Sigmoid colon (tissue), 6 donors: ENCODE measurements at regions not wholly inside any gene's neighbourhood (a gene's known extent, or its start where the extent isn't known, plus 50 kb on each side); places are given as distances from the start of the nearest gene placed in this dataset.
"Not testable (repeated sequence)": the region's sequence is repeated elsewhere in the genome, so short reads cannot be mapped to it uniquely, and the experiment has no call there.

Experiments
- DNase-seq: peaks from one replicate; pipeline ENCODE4 v3.0.0-alpha.2; 2019
- H3K27ac ChIP-seq, 4 donors: fragments of 200-600 bp; sonication (generic); one replicate each; pipeline ENCODE4 v1.5.1; 2016 to 2019; ENCODE audit warnings: mild to moderate bottlenecking in 1 of 4
- H3K27me3 ChIP-seq, 3 donors: fragments of 200-600 bp; sonication (generic); one replicate each; pipeline ENCODE4 v1.5.1; 2019; ENCODE audit warnings: mild to moderate bottlenecking in 1 of 3
- H3K36me3 ChIP-seq, 4 donors: fragments of 200-600 bp; sonication (generic); one replicate each; pipeline ENCODE4 v1.5.1; 2016 to 2019
- H3K4me1 ChIP-seq, 4 donors: fragments of 200-600 bp; sonication (generic); one replicate each; pipeline ENCODE4 v1.5.1; 2017 to 2019
- H3K4me3 ChIP-seq, 4 donors: fragments of 200-600 bp; sonication (generic); one replicate each; pipeline ENCODE4 v1.5.1; 2017 to 2019; ENCODE audit warnings: mild to moderate bottlenecking in 2 of 4, moderate library complexity in 1 of 4
- H3K9me3 ChIP-seq, 4 donors: fragments of 200-600 bp in 3 of 4; sonication (generic) in 3 of 4; one replicate each; pipeline versions ENCODE4 v1.5.1 to v1.6.1; 2013 to 2019
- EP300 ChIP-seq, 4 donors: sonication (generic); formaldehyde crosslinking; IDR thresholded peaks; one replicate each; pipeline ENCODE4 v1.6.1; 2017; ENCODE audit warnings: antibody characterized with exemption in 4 of 4
- POLR2A ChIP-seq, 2 donors: fragments of 450-650 bp; IDR thresholded peaks; one replicate each; pipeline ENCODE4 v1.6.1; 2016; ENCODE audit warnings: antibody characterized with exemption in 2 of 2, mild to moderate bottlenecking in 2 of 2, moderate library complexity in 2 of 2
- POLR2AphosphoS5 ChIP-seq, 4 donors: sonication (generic); formaldehyde crosslinking; IDR thresholded peaks; one replicate each; pipeline ENCODE4 v1.6.1; 2017; ENCODE audit warnings: antibody characterized with exemption in 4 of 4
- WGBS, 2 donors: extraction: QIAGEN DNeasy Blood & Tissue Kit; methylation state at CpG; one replicate each; pipeline ENCODE4 v1.1.7; 2013; 5-methylcytosine and 5-hydroxymethylcytosine counted together
- intact Hi-C: fragments of 100-400 bp; cut with DNase I; formaldehyde crosslinking; loops from one replicate; pipeline ENCODE4 v1.15.1; 2023
- TF ChIP-seq, protein P1 (sequence below), 4 experiments: fragments of 450-650 bp in 3 of 4; fragments of 200-600 bp in 1 of 4; IDR thresholded peaks; one replicate each; pipeline ENCODE4 v1.5.1; 2016 to 2019; ENCODE audit warnings: antibody characterized with exemption in 4 of 4, mild to moderate bottlenecking in 3 of 4, moderate library complexity in 2 of 4
- donor health status: healthy with polysubstance abuse.
- donor health status: healthy.

DNA sequence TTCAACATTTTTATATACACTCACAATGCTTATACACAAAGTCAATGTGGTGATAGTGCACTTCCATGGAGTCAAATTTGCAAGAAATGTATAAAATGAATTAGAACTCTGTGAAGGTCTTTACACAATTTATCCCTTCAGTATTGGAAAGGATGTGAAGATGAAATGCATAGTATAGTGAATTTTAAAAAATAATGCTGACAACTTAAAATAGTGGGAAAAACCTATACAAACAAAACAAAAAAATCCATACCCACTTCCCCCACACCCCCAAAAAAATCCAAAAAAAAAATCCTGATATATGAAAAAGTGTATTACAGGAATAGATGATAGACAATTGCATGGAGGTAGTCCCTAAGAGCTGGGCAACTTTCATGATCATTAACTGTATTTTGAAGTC is 165.3 kb downstream of the HLX start:
- TF ChIP-seq EP300 (IDR thresholded peaks at IDR 0.05) = no peak
- TF ChIP-seq POLR2A (IDR thresholded peaks at IDR 0.05) = no peak
- TF ChIP-seq, protein P1, sequence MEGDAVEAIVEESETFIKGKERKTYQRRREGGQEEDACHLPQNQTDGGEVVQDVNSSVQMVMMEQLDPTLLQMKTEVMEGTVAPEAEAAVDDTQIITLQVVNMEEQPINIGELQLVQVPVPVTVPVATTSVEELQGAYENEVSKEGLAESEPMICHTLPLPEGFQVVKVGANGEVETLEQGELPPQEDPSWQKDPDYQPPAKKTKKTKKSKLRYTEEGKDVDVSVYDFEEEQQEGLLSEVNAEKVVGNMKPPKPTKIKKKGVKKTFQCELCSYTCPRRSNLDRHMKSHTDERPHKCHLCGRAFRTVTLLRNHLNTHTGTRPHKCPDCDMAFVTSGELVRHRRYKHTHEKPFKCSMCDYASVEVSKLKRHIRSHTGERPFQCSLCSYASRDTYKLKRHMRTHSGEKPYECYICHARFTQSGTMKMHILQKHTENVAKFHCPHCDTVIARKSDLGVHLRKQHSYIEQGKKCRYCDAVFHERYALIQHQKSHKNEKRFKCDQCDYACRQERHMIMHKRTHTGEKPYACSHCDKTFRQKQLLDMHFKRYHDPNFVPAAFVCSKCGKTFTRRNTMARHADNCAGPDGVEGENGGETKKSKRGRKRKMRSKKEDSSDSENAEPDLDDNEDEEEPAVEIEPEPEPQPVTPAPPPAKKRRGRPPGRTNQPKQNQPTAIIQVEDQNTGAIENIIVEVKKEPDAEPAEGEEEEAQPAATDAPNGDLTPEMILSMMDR (IDR thresholded peaks at IDR 0.05) = no peak
- TF ChIP-seq POLR2AphosphoS5 (IDR thresholded peaks at IDR 0.05) = no peak
- DNase-seq = no peak

DNA sequence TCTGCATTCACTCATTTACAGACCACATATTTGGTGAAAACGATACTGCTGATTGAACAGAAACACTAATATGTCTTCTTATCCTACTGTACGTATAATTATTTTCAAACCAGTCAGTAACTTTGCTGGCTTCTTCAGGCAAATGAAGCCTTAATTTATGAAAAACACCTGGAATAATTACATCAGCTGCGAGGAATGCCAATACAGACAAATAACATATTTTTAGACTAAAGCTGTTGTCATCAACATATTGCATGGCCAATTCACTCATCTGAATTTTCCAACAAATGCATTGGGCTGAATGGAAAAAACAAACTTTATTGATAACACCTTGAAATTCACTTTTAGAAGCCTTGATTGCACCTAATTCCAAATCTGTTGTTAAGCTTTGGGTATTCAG is 165.9 kb downstream of the HLX start:
- Histone ChIP-seq H3K27ac (no peak overlapping the region), H3K27me3 (no peaks in the 10 kb centered on the region), H3K36me3 (no peaks in the 10 kb centered on the region), H3K9me3 (no peaks in the 10 kb centered on the region), H3K4me3 (no peak overlapping the region), H3K4me1 (peaks cover 0 to 17% (median 13%) of the 10 kb centered on the region in 4 donors)
- intact Hi-C loops = no loop called here
- TF ChIP-seq POLR2A (IDR thresholded peaks at IDR 0.05) = no peak
- TF ChIP-seq POLR2AphosphoS5 (IDR thresholded peaks at IDR 0.05) = no peak
- TF ChIP-seq, protein P1 (IDR thresholded peaks at IDR 0.05) = no peak
- TF ChIP-seq EP300 (IDR thresholded peaks at IDR 0.05) = no peak
- no peak for DNase-seq
- 85 to 92% methylated on average over 3 of the region's 3 CpGs for WGBS, 2 donors

More for the DNA sequence above, 165.3 kb downstream of the HLX start:
- no peak overlapping the region for H3K27ac ChIP-seq
- no peaks in the 10 kb centered on the region for H3K36me3 ChIP-seq
- peaks cover 0 to 17% (median 13%) of the 10 kb centered on the region in 4 donors for H3K4me1 ChIP-seq
- H3K9me3 ChIP-seq = no peaks in the 10 kb centered on the region
- no peaks in the 10 kb centered on the region for H3K27me3 ChIP-seq
- no peak overlapping the region for H3K4me3 ChIP-seq
- intact Hi-C loops = no loop called here

DNA sequence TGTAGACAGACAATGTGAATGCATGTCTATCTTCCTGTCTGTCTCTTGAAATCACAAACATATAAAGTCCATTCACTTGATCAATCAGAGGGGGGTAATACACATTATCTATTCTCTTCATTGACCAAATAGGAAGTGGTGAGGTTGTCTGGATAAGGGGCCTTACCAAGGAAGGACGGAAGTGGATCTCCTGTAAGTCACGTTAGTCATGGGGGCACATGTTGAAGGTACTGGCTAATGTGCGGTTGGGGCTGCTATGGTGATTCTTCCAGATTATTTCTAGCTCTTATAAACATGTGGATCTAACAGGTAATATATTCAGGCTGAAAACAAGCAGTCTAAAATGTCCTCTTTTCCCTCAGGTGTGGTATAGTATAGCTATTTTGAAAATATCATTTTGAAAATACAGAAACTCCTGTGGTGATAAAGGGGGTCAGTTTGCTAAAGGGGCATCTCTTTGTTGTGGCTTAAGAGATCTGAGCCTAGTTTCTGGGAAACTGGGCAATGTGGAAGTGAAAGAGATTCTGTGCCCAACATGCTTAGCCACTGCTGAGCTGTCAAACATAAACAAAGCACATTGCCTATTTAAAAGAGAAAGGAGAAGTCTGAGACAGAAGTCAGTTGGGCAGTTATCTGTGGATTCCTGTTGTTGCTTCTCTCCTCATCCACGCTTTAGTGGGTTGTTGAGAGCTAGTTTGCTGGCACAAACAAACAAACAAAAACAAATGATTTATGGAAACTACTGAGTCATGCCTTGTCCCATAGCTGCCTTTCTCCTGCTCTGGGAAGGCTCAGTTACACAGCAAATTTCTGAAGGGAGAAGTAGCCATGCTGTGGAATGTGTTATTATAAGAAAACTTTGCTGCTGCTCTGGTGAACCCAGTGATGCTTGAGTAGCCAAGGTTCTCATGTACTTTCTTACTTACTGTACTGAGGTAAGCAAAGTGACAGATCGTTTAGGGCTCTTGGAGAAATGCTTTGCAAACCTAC is 166.9 kb downstream of the HLX start:
- intact Hi-C loops = no loop called here
- DNase-seq = no peak
- Histone ChIP-seq H3K4me1 (peaks cover 0 to 17% (median 13%) of the 10 kb centered on the region in 4 donors), H3K27ac (peak overlapping the region in 2 of 4 donors; percentile 31 to 44), H3K27me3 (no peaks in the 10 kb centered on the region), H3K4me3 (no peak overlapping the region), H3K9me3 (no peaks in the 10 kb centered on the region), H3K36me3 (no peaks in the 10 kb centered on the region)
- TF ChIP-seq POLR2AphosphoS5 (IDR thresholded peaks at IDR 0.05) = peak in 2 of 4 donors; percentile 20 to 21
- TF ChIP-seq, protein P1 (IDR thresholded peaks at IDR 0.05) = no peak
- WGBS, 2 donors = 50 to 68% methylated on average over 5 of the region's 5 CpGs

DNA sequence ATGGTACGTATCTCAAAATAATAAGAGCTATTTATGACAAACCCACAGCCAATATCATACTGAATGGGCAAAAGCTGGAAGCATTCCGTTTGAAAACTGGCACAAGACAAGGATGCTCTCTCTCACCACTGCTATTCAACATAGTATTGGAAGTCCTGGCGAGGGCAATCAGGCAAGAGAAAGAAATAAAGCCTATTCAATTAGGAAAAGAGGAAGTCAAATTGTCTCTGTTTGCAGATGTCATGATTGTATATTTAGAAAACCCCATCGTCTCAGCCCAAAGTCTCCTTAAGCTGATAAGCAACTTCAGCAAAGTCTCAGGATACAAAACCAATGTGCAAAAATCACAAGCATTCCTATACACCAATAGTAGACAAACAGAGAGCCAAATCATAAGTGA is 172.1 kb downstream of the HLX start:
- intact Hi-C loops, H3K4me3 ChIP-seq, H3K9me3 ChIP-seq, H3K36me3 ChIP-seq, DNase-seq, H3K27me3 ChIP-seq, H3K27ac ChIP-seq: not testable (repeated sequence)
- WGBS, 2 donors = 68 to 79% methylated on average over 4 of the region's 4 CpGs
- peaks cover 0 to 11% (median 9%) of the 10 kb centered on the region in 4 donors for H3K4me1 ChIP-seq

DNA sequence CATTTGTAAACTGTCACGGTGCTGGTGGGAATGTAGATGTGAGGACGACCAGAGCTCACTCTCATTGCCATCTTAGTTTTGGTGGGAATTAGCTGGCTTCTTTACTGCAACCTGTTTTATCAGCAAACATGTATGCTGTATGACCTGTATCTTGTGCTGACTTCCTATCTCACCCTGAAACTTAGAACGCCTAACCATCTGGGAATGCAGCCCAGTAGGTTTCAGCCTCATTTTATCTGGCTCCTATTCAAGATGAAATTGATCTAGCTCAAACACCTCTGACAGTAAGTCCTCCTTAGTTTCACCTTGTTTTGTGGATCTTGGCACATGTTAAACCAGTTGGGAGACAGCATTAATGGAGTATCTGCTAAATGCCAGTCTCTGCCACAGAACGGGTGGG is 174.6 kb downstream of the HLX start:
- Histone ChIP-seq H3K4me3 (no peak overlapping the region), H3K9me3 (no peaks in the 10 kb centered on the region), H3K36me3 (no peaks in the 10 kb centered on the region), H3K27ac (no peak overlapping the region), H3K27me3 (no peaks in the 10 kb centered on the region), H3K4me1 (no peaks in the 10 kb centered on the region)
- 52 to 77% methylated on average over 4 of the region's 4 CpGs for WGBS, 2 donors
- TF ChIP-seq POLR2AphosphoS5 (IDR thresholded peaks at IDR 0.05) (no peak), POLR2A (IDR thresholded peaks at IDR 0.05) (no peak), EP300 (IDR thresholded peaks at IDR 0.05) (no peak)
- TF ChIP-seq, protein P1 (IDR thresholded peaks at IDR 0.05) = no peak
- DNase-seq = no peak
- intact Hi-C loops = no loop called here
